ENCODE measurements at regions not wholly inside any gene's neighbourhood (a gene's known extent, or its start where the extent isn't known, plus 50 kb on each side); places are given as distances from the start of the nearest gene placed in this dataset.
"Not testable (repeated sequence)": the region's sequence is repeated elsewhere in the genome, so short reads cannot be mapped to it uniquely, and the experiment has no call there.

- no peak for TF ChIP-seq CTCF (IDR thresholded peaks at IDR 0.05; ENCODE audit: unreplicated experiment in 3 of 3)
Measured at GRCh38 chr17:31646642-31647041, 212.4 kb downstream of the COPRS start.

DNA sequence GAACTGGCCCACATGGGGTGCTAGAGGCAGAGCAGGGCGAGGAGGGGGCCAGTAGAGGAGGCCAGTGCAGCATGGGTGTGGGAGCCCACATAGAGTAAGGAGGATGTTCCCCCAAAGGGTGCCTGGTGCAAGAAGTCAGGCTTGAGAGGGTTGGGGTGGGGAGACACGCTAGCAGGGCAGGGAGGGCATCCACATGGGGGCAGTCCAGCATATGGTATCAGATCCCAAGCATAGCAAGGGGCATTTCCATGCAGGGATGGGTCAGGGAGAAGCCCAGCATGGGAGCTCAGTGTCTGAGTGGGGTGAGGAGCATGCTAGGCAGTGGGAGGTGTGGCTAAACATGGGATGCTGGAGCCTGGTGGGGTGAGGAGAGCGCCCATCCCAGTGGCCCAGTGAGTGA is 213.7 kb downstream of the COPRS start:
- Mint-ChIP-seq H3K4me3 (no peak overlapping the region), H3K27me3 (ENCODE audit: low read depth) (peaks cover 3% of the 10 kb centered on the region), H3K36me3 (ENCODE audit: low read depth) (peaks cover 3% of the 10 kb centered on the region), H3K9me3 (peaks cover 45% of the 10 kb centered on the region), H3K27ac (no peak overlapping the region), H3K4me1 (no peaks in the 10 kb centered on the region)
- TF ChIP-seq CTCF (IDR thresholded peaks at IDR 0.05; ENCODE audit: unreplicated experiment in 3 of 3), result no peak

More at GRCh38 chr17:31646642-31647041, 212.4 kb downstream of the COPRS start:
- no peak overlapping the region for H3K27ac Mint-ChIP-seq
- no peak overlapping the region for H3K4me3 Mint-ChIP-seq
- H3K4me1 Mint-ChIP-seq, result no peaks in the 10 kb centered on the region
- H3K27me3 Mint-ChIP-seq (ENCODE audit: low read depth), result peaks cover 7% of the 10 kb centered on the region
- H3K36me3 Mint-ChIP-seq (ENCODE audit: low read depth), result peaks cover 3% of the 10 kb centered on the region
- peaks cover 40% of the 10 kb centered on the region for H3K9me3 Mint-ChIP-seq

DNA sequence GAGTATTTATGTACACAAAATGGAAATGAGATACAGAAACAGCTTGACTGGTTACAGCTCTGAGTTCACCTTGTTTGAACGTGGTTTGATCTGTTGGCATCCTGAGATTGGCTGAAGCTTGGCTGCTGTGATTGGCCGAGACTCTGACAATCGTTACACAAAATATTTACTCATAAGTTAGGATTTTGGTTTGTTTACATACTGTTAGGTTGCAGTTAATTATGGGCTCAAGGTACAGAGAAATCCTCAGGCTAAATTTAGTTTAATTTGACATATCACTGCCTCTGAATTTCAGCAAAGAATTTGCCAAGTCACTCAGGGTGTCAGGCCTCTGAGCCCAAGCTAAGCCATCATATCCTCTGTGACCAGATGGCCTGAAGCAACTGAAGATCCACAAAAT is 227.3 kb downstream of the COPRS start:
- Mint-ChIP-seq H3K9me3 (peaks cover 27% of the 10 kb centered on the region), H3K4me3 (no peak overlapping the region), H3K36me3 (ENCODE audit: low read depth) (no peaks in the 10 kb centered on the region), H3K27ac (no peak overlapping the region), H3K27me3 (ENCODE audit: low read depth) (peaks cover 8% of the 10 kb centered on the region), H3K4me1 (no peaks in the 10 kb centered on the region)
- TF ChIP-seq CTCF (IDR thresholded peaks at IDR 0.05; ENCODE audit: unreplicated experiment in 3 of 3), result no peak

DNA sequence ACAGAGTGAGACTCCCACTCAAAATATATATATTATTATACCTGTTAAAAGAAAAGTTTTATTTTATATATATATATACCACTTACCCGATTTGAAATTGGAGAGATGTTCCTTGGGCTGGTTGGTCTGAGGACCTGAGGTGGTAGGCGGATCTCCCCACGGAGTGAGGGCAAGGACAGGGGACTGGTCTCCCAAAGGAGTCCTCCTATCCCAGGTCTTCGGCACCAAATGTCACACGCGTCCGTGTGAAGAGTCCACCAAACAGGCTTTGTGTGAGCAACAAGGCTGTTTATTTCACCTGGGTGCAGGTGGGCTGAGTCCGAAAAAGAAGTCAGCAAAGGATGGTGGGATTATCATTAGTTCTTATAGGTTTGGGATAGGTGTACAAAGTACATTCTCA is 228.2 kb downstream of the COPRS start:
- H3K27ac Mint-ChIP-seq; H3K4me3 Mint-ChIP-seq; H3K36me3 Mint-ChIP-seq (ENCODE audit: low read depth); H3K4me1 Mint-ChIP-seq; H3K27me3 Mint-ChIP-seq (ENCODE audit: low read depth): not testable (repeated sequence)
- peaks cover 33% of the 10 kb centered on the region for H3K9me3 Mint-ChIP-seq

DNA sequence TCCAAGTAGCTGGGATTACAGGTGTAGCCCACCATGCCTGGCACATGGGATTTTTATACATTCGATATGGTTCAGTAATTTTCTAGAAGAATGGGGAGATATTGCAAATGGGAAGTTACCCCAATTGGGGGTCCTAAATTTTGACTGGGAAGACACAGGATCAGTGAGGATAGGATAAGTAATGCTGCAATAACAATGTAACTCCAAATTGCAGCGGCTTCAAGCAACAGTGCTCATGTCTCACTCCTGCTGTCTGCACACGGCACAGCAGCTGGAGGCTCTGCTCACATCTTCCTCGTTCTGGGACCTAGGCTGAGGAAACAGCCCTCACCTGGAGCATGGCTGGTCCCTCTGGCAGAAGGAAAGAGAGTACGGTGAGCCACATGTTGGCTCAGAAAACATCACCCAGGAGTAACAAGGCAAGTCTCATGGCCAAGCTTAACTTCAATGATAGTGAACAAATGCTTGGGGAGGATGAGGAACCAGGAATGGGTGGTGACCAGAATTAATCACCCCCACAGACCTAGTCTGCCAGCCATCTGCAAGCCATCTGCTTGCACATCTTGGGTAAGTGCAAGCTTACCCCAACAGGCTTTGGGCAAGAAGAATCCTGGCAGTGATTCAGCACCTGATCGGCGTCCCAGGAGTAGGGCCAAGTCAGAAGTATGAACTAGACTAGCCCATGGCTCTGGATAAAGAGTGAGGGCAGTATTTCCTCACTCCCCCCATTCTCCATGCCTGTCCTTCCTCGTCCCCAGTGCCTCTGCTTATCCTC is 229.2 kb downstream of the COPRS start:
- TF ChIP-seq CTCF (IDR thresholded peaks at IDR 0.05; ENCODE audit: unreplicated experiment in 3 of 3), result no peak
- Mint-ChIP-seq H3K9me3 (peaks cover 34% of the 10 kb centered on the region), H3K36me3 (ENCODE audit: low read depth) (no peaks in the 10 kb centered on the region), H3K4me1 (no peaks in the 10 kb centered on the region), H3K4me3 (no peak overlapping the region), H3K27ac (no peak overlapping the region), H3K27me3 (ENCODE audit: low read depth) (peaks cover 8% of the 10 kb centered on the region)

GRCh38 chr17:31627960-31628359 is 231.1 kb downstream of the COPRS start:
- peaks cover 8% of the 10 kb centered on the region for H3K27me3 Mint-ChIP-seq (ENCODE audit: low read depth)
- no peak overlapping the region for H3K4me3 Mint-ChIP-seq
- peaks cover 41% of the 10 kb centered on the region for H3K9me3 Mint-ChIP-seq
- TF ChIP-seq CTCF (IDR thresholded peaks at IDR 0.05; ENCODE audit: unreplicated experiment in 3 of 3), result no peak
- no peak overlapping the region for H3K27ac Mint-ChIP-seq
- no peaks in the 10 kb centered on the region for H3K36me3 Mint-ChIP-seq (ENCODE audit: low read depth)
- no peaks in the 10 kb centered on the region for H3K4me1 Mint-ChIP-seq

Data from nephron (organoid).